MCF 10A (cell line): ENCODE measurements at regions not wholly inside any gene's neighbourhood (a gene's known extent, or its start where the extent isn't known, plus 50 kb on each side); places are given as distances from the start of the nearest gene placed in this dataset.

Source experiments
- BruUV-seq: library from RNA; stranded (reverse); fragments of 400-500 nt; replicated peaks from 2 replicates; lab custom pipeline; 2021; lab: Mats Ljungman, UMichigan
- CTCF ChIA-PET: fragments of 300-600 bp; sonication (Branson Sonifier 250); formaldehyde crosslinking; extraction: SDS; loops from one replicate; lab custom pipeline; 2021; ENCODE audit warnings: antibody characterized with exemption, inconsistent platforms; lab: Yijun Ruan, JAX
- POLR2A ChIA-PET: fragments of 300-600, 350-650 bp; sonication (Branson Sonifier 250); formaldehyde crosslinking; extraction: SDS; loops from one replicate; lab custom pipeline; 2020; ENCODE audit warnings: antibody characterized with exemption, inconsistent platforms; lab: Yijun Ruan, JAX
- DNase-seq: peaks from one replicate; pipeline ENCODE4 v3.0.0-alpha.2; 2018; ENCODE audit not compliant: unreplicated experiment
- H3K27ac Mint-ChIP-seq: one replicate; pipeline ENCODE4 v1.8.0; 2022; ENCODE audit warnings: mild to moderate bottlenecking, low read depth, mixed read lengths; ENCODE audit not compliant: unreplicated experiment
- H3K27me3 Mint-ChIP-seq: one replicate; pipeline ENCODE4 v1.8.0; 2022; ENCODE audit warnings: mixed read lengths; ENCODE audit not compliant: insufficient read depth, unreplicated experiment
- H3K36me3 Mint-ChIP-seq: one replicate; pipeline ENCODE4 v1.8.0; 2022; ENCODE audit warnings: mild to moderate bottlenecking, moderate library complexity, mixed read lengths; ENCODE audit not compliant: insufficient read depth, unreplicated experiment
- H3K4me1 Mint-ChIP-seq: one replicate; pipeline ENCODE4 v1.8.0; 2022; ENCODE audit warnings: mixed read lengths; ENCODE audit not compliant: insufficient read depth, unreplicated experiment
- H3K4me3 Mint-ChIP-seq: one replicate; pipeline ENCODE4 v1.8.0; 2022; ENCODE audit warnings: mild to moderate bottlenecking, moderate library complexity, mixed read lengths; ENCODE audit not compliant: unreplicated experiment
- H3K9me3 Mint-ChIP-seq: one replicate; pipeline ENCODE4 v1.8.0; 2022; ENCODE audit warnings: mixed read lengths; ENCODE audit not compliant: unreplicated experiment
- CTCF ChIP-seq: fragments of 200-600 bp; IDR thresholded peaks from one replicate; pipeline ENCODE4 v1.8.0; 2022; ENCODE audit warnings: antibody characterized with exemption, mild to moderate bottlenecking; ENCODE audit not compliant: unreplicated experiment
- intact Hi-C: fragments of 100-400 bp; cut with micrococcal nuclease; formaldehyde crosslinking; loops from 2 replicates; pipeline ENCODE4 v1.14.1; 2022

- Mint-ChIP-seq H3K4me3 (no peak overlapping the region), H3K27me3 (no peaks in the 10 kb centered on the region), H3K36me3 (no peaks in the 10 kb centered on the region), H3K27ac (no peak overlapping the region), H3K4me1 (no peaks in the 10 kb centered on the region), H3K9me3 (peaks cover 7% of the 10 kb centered on the region)
- ChIA-PET CTCF (interaction anchor here (0.7 kb wide), 1 partner anchor 292 kb away, joined by 8 read pairs; no protein-coding TSS in a partner anchor), POLR2A (interaction anchor here (0.6 to 0.7 kb wide), 2 partner anchors 131 to 290 kb away, joined by 3 read pairs; no protein-coding TSS in a partner anchor)
- BruUV-seq, result no TSS peak
- intact Hi-C loops, result no loop called here
- TF ChIP-seq CTCF, result no peak
- DNase-seq, result no peak
Observed at GRCh38 chr10:20363684-20364083, 533.4 kb downstream of the NEBL start.

GRCh38 chr10:20355915-20356314 lies 539.7 kb downstream of the PLXDC2 start:
- ChIA-PET POLR2A (no interaction called here), CTCF (no interaction called here)
- no peak for DNase-seq
- BruUV-seq, result no TSS peak
- no peaks in the 10 kb centered on the region for H3K27me3 Mint-ChIP-seq
- H3K36me3 Mint-ChIP-seq, result no peaks in the 10 kb centered on the region
- TF ChIP-seq CTCF, result no peak
- no peaks in the 10 kb centered on the region for H3K4me1 Mint-ChIP-seq
- H3K4me3 Mint-ChIP-seq, result no peak overlapping the region
- peaks cover 9% of the 10 kb centered on the region for H3K9me3 Mint-ChIP-seq
- intact Hi-C loops, result no loop called here
- H3K27ac Mint-ChIP-seq, result no peak overlapping the region

- BruUV-seq, result no TSS peak
- no peaks in the 10 kb centered on the region for H3K4me1 Mint-ChIP-seq
- peaks cover 9% of the 10 kb centered on the region for H3K9me3 Mint-ChIP-seq
- no peak for TF ChIP-seq CTCF
- intact Hi-C loops, result no loop called here
- H3K36me3 Mint-ChIP-seq, result no peaks in the 10 kb centered on the region
- CTCF ChIA-PET, result no interaction called here
- POLR2A ChIA-PET, result interaction anchor here (0.6 to 0.7 kb wide), 3 partner anchors 58 to 1028 kb away, joined by 3 read pairs; no protein-coding TSS in a partner anchor
- H3K4me3 Mint-ChIP-seq, result no peak overlapping the region
- DNase-seq, result no peak
- no peak overlapping the region for H3K27ac Mint-ChIP-seq
- H3K27me3 Mint-ChIP-seq, result no peaks in the 10 kb centered on the region
Observed at GRCh38 chr10:20355011-20355410, 538.8 kb downstream of the PLXDC2 start.

- Mint-ChIP-seq H3K27me3 (no peaks in the 10 kb centered on the region), H3K4me1 (no peaks in the 10 kb centered on the region), H3K4me3 (no peak overlapping the region), H3K9me3 (peaks cover 9% of the 10 kb centered on the region), H3K27ac (no peak overlapping the region), H3K36me3 (no peaks in the 10 kb centered on the region)
- intact Hi-C loops, result no loop called here
- BruUV-seq, result no TSS peak
- ChIA-PET CTCF (no interaction called here), POLR2A (no interaction called here)
- TF ChIP-seq CTCF, result no peak
- DNase-seq, result no peak
Observed at GRCh38 chr10:20354166-20354565, 537.9 kb downstream of the PLXDC2 start.
